K562 (cell line): ENCODE measurements at regions not wholly inside any gene's neighbourhood (a gene's known extent, or its start where the extent isn't known, plus 50 kb on each side); places are given as distances from the start of the nearest gene placed in this dataset.

Experiments used
- ATAC-seq: fragments of 200-7000 bp; cut with Tn5 transposase; 3 replicates; pipeline ENCODE4 v1.9.1; 2020; ENCODE audit warnings: moderate library complexity
- BruUV-seq: library from RNA; stranded (reverse); fragments of 400-500 nt; replicated peaks from 2 replicates; lab custom pipeline; 2021; lab: Mats Ljungman, UMichigan
- CTCF ChIA-PET: fragments of 300-600 bp; formaldehyde crosslinking; extraction: SDS; loops from one replicate; lab custom pipeline; 2021; ENCODE audit warnings: low intra/inter-chr PET ratio; lab: Yijun Ruan, JAX
- POLR2A ChIA-PET: fragments of 300-600, 350-650 bp; sonication (Branson Sonifier 250); formaldehyde crosslinking; extraction: SDS; loops from one replicate; lab custom pipeline; 2021; ENCODE audit warnings: antibody characterized with exemption, inconsistent platforms; lab: Yijun Ruan, JAX
- DNase-seq, 4 experiments: peaks; one replicate each; pipeline versions ENCODE4 v3.0.0 to v3.0.0-alpha.2; 2011 to 2018; ENCODE audit warnings: low spot score in 3 of 4, mixed read lengths in 3 of 4; ENCODE audit errors: extremely low read depth in 1 of 4
- FAIRE-seq: peaks from 2 replicates; lab custom pipeline; 2011; peaks lifted over from hg19 to GRCh38; lab: Jason Lieb, UNC
- H2AFZ ChIP-seq: 2 replicates; pipeline ENCODE4 v1.6.0; 2011; ENCODE audit warnings: low read depth, low read length, control low read depth, inconsistent platforms
- H3K27ac ChIP-seq: fragments of 200-600 bp; 3 replicates; pipeline ENCODE4 v1.8.0; 2011; ENCODE audit warnings: low read depth, mild to moderate bottlenecking, control low read depth, inconsistent platforms, low read length, moderate library complexity, mixed read lengths; ENCODE audit errors: extremely low read depth
- H3K27me3 ChIP-seq, 2 experiments: fragments of 300-600 bp in 1 of 2; 2 replicates in 1 of 2; 3 replicates in 1 of 2; pipeline versions ENCODE4 v1.6.0 to v1.8.0; 2011; ENCODE audit warnings: inconsistent platforms in 2 of 2, low read length in 2 of 2, mild to moderate bottlenecking in 1 of 2, mixed read lengths in 1 of 2, moderate library complexity in 1 of 2; ENCODE audit not compliant: control insufficient read depth in 2 of 2, insufficient read depth in 2 of 2
- H3K36me3 ChIP-seq: fragments of 300-600 bp; 3 replicates; pipeline ENCODE4 v1.8.0; 2011; ENCODE audit warnings: mild to moderate bottlenecking, low read length, inconsistent platforms; ENCODE audit not compliant: control insufficient read depth, insufficient read depth
- H3K4me1 ChIP-seq, 2 experiments: fragments of 200-600 bp in 1 of 2; replicated peaks in 1 of 2; 2 replicates in 1 of 2; 3 replicates in 1 of 2; pipeline versions ENCODE4 v1.5.1 to v1.8.0; 2011; ENCODE audit warnings: inconsistent platforms in 2 of 2, low read length in 2 of 2, mild to moderate bottlenecking in 1 of 2, mixed read lengths in 1 of 2, moderate library complexity in 1 of 2; ENCODE audit not compliant: control insufficient read depth in 2 of 2, insufficient read depth in 2 of 2
- H3K4me2 ChIP-seq: 2 replicates; pipeline ENCODE4 v1.6.1; 2011; ENCODE audit warnings: low read length, control low read depth, inconsistent platforms, mixed read lengths; ENCODE audit not compliant: insufficient read depth
- H3K4me3 ChIP-seq: fragments of 200-600 bp; sonication (generic), shearing (Covaris generic); 2 replicates; pipeline ENCODE4 v1.5.1; 2016; ENCODE audit warnings: control low read depth, inconsistent platforms
- H3K79me2 ChIP-seq: fragments of 200-600 bp; 3 replicates; pipeline ENCODE4 v1.8.0; 2011; ENCODE audit warnings: low read length, inconsistent platforms; ENCODE audit not compliant: control insufficient read depth, insufficient read depth
- H3K9ac ChIP-seq, 2 experiments: 2 replicates each; pipeline versions ENCODE4 v1.6.0 to v1.6.1; 2011; ENCODE audit warnings: low read depth in 2 of 2, low read length in 2 of 2, control low read depth in 1 of 2, inconsistent platforms in 1 of 2, mild to moderate bottlenecking in 1 of 2, mixed read lengths in 1 of 2; ENCODE audit not compliant: insufficient read depth in 1 of 2
- H3K9me1 ChIP-seq: one replicate; pipeline ENCODE4 v1.6.0; 2011; ENCODE audit warnings: inconsistent platforms, mild to moderate bottlenecking, low read length, moderate library complexity; ENCODE audit not compliant: control insufficient read depth, insufficient read depth
- H3K9me3 ChIP-seq: replicated peaks from 2 replicates; pipeline ENCODE4 v1.5.1; 2011; ENCODE audit warnings: low read depth, low read length, inconsistent platforms; ENCODE audit not compliant: control insufficient read depth, insufficient read depth
- H4K20me1 ChIP-seq: replicated peaks from 2 replicates; pipeline ENCODE4 v1.6.1; 2011; ENCODE audit warnings: low read length, inconsistent platforms, mixed read lengths; ENCODE audit not compliant: control insufficient read depth, insufficient read depth
- BRD9 ChIP-seq: fragments of 450-650 bp; IDR thresholded peaks from 2 replicates; pipeline ENCODE4 v1.6.1; 2018; ENCODE audit warnings: low read depth; ENCODE audit not compliant: partially characterized antibody
- ETS2 ChIP-seq: IDR thresholded peaks from 2 replicates; pipeline ENCODE4 v1.6.1; 2016; ENCODE audit warnings: borderline replicate concordance, missing genetic modification characterization, mild to moderate bottlenecking, moderate library complexity, missing compliant biosample characterization; ENCODE audit not compliant: poor library complexity, severe bottlenecking
- HMG20A ChIP-seq: fragments of 450-650 bp; formaldehyde crosslinking; conservative IDR thresholded peaks from 2 replicates; pipeline ENCODE4 v1.4.0; 2020; ENCODE audit warnings: mild to moderate bottlenecking, mixed read lengths
- PPARD ChIP-seq: fragments of 250-450 bp; sonication (Bioruptor Pico); IDR thresholded peaks from 2 replicates; pipeline ENCODE4 v1.8.0; 2022; ENCODE audit warnings: inconsistent platforms, mild to moderate bottlenecking, moderate library complexity
- TAF9B ChIP-seq: fragments of 450-650 bp; IDR thresholded peaks from 2 replicates; pipeline ENCODE4 v1.6.1; 2018; ENCODE audit warnings: mild to moderate bottlenecking; ENCODE audit not compliant: partially characterized antibody
- ZNF212 ChIP-seq: fragments of 450-650 bp; formaldehyde crosslinking; IDR thresholded peaks from 2 replicates; pipeline ENCODE4 v1.4.0; 2020; ENCODE audit warnings: mild to moderate bottlenecking
- ZNF253 ChIP-seq: fragments of 250-450 bp; sonication (Bioruptor Pico); conservative IDR thresholded peaks from 2 replicates; pipeline ENCODE4 v1.6.1; 2021; ENCODE audit warnings: mild to moderate bottlenecking
- ZNF76 ChIP-seq: fragments of 250-450 bp; sonication (Bioruptor Pico); IDR thresholded peaks from 2 replicates; pipeline ENCODE4 v1.4.0; 2020; ENCODE audit warnings: mild to moderate bottlenecking, moderate library complexity, borderline replicate concordance
- WGBS: fragments of 100-300 bp; shearing (Covaris generic); methylation state at CpG from one replicate; pipeline ENCODE4 v1.1.6; 2016; ENCODE audit warnings: low coverage, mixed read lengths; ENCODE audit not compliant: insufficient coverage; ENCODE audit errors: missing lambda C conversion rate; 5-methylcytosine and 5-hydroxymethylcytosine counted together
- in situ Hi-C: fragments of 300-500 bp; cut with MboI; formaldehyde crosslinking; loops from 4 replicates; pipeline ENCODE4 v1.15.0; 2018; ENCODE audit warnings: inconsistent platforms, mixed read lengths
- intact Hi-C: fragments of 100-400 bp; cut with micrococcal nuclease; formaldehyde crosslinking; loops from 2 replicates; pipeline ENCODE4 v1.14.2; 2022
- TF ChIP-seq, protein P1 (sequence below), 2 experiments: fragments of 200-800 bp in 1 of 2; sonication (Bioruptor generic) in 1 of 2; sonication (generic) in 1 of 2; formaldehyde crosslinking in 1 of 2; IDR thresholded peaks in 1 of 2; conservative IDR thresholded peaks in 1 of 2; 2 replicates each; pipeline versions ENCODE4 v1.5.0 to v1.6.1; 2016 to 2020; ENCODE audit warnings: missing compliant biosample characterization in 1 of 2, missing genetic modification characterization in 1 of 2, missing genetic modification reagents in 1 of 2
- TF ChIP-seq, protein P2 (sequence below): sonication (generic); formaldehyde crosslinking; IDR thresholded peaks from 2 replicates; pipeline ENCODE4 v1.9.0; 2022; ENCODE audit warnings: mild to moderate bottlenecking, missing genetic modification reagents

DNA sequence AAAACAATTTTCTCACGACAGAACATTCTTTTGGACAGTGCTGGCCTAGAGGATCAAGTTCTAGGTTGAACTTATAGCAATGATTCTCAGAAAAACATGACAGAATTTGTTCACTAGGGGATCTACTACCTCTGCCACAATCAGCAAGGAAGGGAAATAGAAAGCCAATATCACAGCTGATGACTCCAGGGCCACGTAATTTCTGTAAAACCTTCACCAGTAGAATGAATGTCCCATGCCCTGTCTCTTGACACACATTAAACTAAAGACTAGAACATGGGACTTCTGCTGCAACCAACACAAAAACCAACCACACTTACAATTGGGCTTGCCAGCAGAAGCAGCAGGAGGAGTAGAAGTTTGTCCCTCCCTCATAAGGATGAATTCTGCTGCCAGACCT lies 86.0 kb upstream of the NPFFR2 start:
- CTCF ChIA-PET, result no interaction called here
- Histone ChIP-seq H3K27ac (no peak overlapping the region), H3K36me3 (no peaks in the 10 kb centered on the region), H3K9me3 (no peaks in the 10 kb centered on the region; the same call in 1 of the 2 replicates), H2AFZ (no peak overlapping the region), H3K4me3 (no peak overlapping the region)
- FAIRE-seq, result no peak
- TF ChIP-seq ZNF212 (CRISPR knock-in tag), result no peak
- TF ChIP-seq HMG20A (CRISPR knock-in tag), result no peak
- no peak for TF ChIP-seq PPARD
- no peak for TF ChIP-seq TAF9B
- TF ChIP-seq, all 486 proteins: peak for 0
- Histone ChIP-seq H3K79me2 (no peaks in the 10 kb centered on the region), H3K4me2 (no peak overlapping the region), H3K9ac (no peak overlapping the region), H4K20me1 (no peaks in the 10 kb centered on the region), H3K4me1 (no peaks in the 10 kb centered on the region), H3K27me3 (no peaks in the 10 kb centered on the region), H3K9me1 (no peaks in the 10 kb centered on the region)
- BruUV-seq, result no TSS peak
- intact Hi-C loops, result loop anchor here (10.0 kb wide), 2 partner anchors 339 to 671 kb away; no protein-coding TSS in a partner anchor
- DNase-seq (no peak), ATAC-seq (no peak)
- 0% methylated on average over 2 of the region's 2 CpGs for WGBS
- in situ Hi-C loops, result loop anchor here (25.0 kb wide), 1 partner anchor 183 kb away; no protein-coding TSS in a partner anchor
- POLR2A ChIA-PET, result no interaction called here

DNA sequence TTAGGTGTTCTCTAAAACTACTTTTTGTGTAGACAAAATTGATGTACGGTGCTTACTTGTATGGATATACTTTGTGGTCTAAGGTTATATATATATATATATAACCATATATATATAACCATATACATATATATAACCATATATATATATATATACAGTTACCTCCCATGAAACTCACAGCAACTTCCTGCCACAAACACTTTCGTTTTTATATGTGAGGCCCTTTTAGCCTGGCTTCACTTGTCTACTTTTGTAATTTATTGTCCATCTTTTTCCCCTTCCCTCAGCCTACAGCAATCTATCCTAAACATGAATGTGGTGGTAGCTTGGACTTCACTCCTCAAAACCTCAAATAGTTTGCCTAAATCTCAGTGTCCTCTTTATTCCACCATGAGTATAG lies 72.8 kb upstream of the NPFFR2 start:
- FAIRE-seq (no peak), DNase-seq (no peak), ATAC-seq (no peak)
- Histone ChIP-seq H3K27me3 (no peaks in the 10 kb centered on the region), H3K4me1 (no peaks in the 10 kb centered on the region), H3K79me2 (no peaks in the 10 kb centered on the region), H3K9ac (no peak overlapping the region), H3K27ac (no peak overlapping the region), H3K4me2 (no peak overlapping the region), H3K36me3 (no peaks in the 10 kb centered on the region), H2AFZ (no peak overlapping the region), H3K9me1 (no peaks in the 10 kb centered on the region), H3K9me3 (no peaks in the 10 kb centered on the region), H4K20me1 (no peaks in the 10 kb centered on the region), H3K4me3 (no peak overlapping the region)
- intact Hi-C loops (no loop called here), in situ Hi-C loops (no loop called here)
- WGBS, result 0% methylated on average over 2 of the region's 2 CpGs
- no TSS peak for BruUV-seq
- POLR2A ChIA-PET, result no interaction called here
- no peak for TF ChIP-seq ZNF253 (CRISPR knock-in tag)
- no peak for TF ChIP-seq ETS2 (tag)
- TF ChIP-seq BRD9, result no peak
- TF ChIP-seq, protein P1, sequence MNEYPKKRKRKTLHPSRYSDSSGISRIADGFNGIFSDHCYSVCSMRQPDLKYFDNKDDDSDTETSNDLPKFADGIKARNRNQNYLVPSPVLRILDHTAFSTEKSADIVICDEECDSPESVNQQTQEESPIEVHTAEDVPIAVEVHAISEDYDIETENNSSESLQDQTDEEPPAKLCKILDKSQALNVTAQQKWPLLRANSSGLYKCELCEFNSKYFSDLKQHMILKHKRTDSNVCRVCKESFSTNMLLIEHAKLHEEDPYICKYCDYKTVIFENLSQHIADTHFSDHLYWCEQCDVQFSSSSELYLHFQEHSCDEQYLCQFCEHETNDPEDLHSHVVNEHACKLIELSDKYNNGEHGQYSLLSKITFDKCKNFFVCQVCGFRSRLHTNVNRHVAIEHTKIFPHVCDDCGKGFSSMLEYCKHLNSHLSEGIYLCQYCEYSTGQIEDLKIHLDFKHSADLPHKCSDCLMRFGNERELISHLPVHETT (CRISPR knock-in tag; conservative IDR thresholded peaks at IDR 0.05 in 1 of 2, IDR thresholded peaks at IDR 0.05 in 1 of 2), result no peak
- no peak for TF ChIP-seq ZNF76 (CRISPR knock-in tag)
- TF ChIP-seq, protein P2, sequence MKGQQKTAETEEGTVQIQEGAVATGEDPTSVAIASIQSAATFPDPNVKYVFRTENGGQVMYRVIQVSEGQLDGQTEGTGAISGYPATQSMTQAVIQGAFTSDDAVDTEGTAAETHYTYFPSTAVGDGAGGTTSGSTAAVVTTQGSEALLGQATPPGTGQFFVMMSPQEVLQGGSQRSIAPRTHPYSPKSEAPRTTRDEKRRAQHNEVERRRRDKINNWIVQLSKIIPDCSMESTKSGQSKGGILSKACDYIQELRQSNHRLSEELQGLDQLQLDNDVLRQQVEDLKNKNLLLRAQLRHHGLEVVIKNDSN (CRISPR knock-in tag), result no peak
- CTCF ChIA-PET, result no interaction called here
